Mesenchymal stem cell (in vitro differentiated cells and primary cell): ENCODE measurements at regions not wholly inside any gene's neighbourhood (a gene's known extent, or its start where the extent isn't known, plus 50 kb on each side); places are given as distances from the start of the nearest gene placed in this dataset. TPM values are rescaled to one million over a fixed set of nuclear protein-coding genes. Genes with fewer than 3 reads are reported as not detected.

Source experiments
- DNase-seq: peaks from one replicate; pipeline ENCODE4 v3.0.0-alpha.2; 2013
- H2AFZ ChIP-seq: one replicate; pipeline ENCODE4 v1.6.1; 2013; ENCODE audit warnings: low read depth, mild to moderate bottlenecking, control low read depth, inconsistent platforms, low read length, moderate library complexity
- H2AK5ac ChIP-seq: 2 replicates; pipeline ENCODE4 v1.6.1; 2013; ENCODE audit warnings: low read length, moderate library complexity, mild to moderate bottlenecking, inconsistent platforms; ENCODE audit not compliant: severe bottlenecking
- H2BK120ac ChIP-seq: one replicate; pipeline ENCODE4 v1.6.1; 2013; ENCODE audit warnings: low read depth, mild to moderate bottlenecking, inconsistent platforms, low read length, moderate library complexity
- H2BK12ac ChIP-seq, 2 experiments: one replicate each; pipeline ENCODE4 v1.6.1; 2013; ENCODE audit warnings: inconsistent platforms in 2 of 2, low read length in 2 of 2, mild to moderate bottlenecking in 2 of 2, moderate library complexity in 2 of 2, control low read depth in 1 of 2
- H2BK15ac ChIP-seq: one replicate; pipeline ENCODE4 v1.6.1; 2013; ENCODE audit warnings: mild to moderate bottlenecking, low read depth, inconsistent platforms; ENCODE audit not compliant: poor library complexity, severe bottlenecking
- H2BK5ac ChIP-seq: 2 replicates; pipeline ENCODE4 v1.6.1; 2013; ENCODE audit warnings: low read depth, mild to moderate bottlenecking, low read length, control low read depth, inconsistent platforms; ENCODE audit not compliant: poor library complexity, severe bottlenecking
- H3K14ac ChIP-seq, 2 experiments: one replicate each; pipeline ENCODE4 v1.6.1; 2013; ENCODE audit warnings: inconsistent platforms in 2 of 2, low read length in 2 of 2, control low read depth in 1 of 2, mild to moderate bottlenecking in 1 of 2, moderate library complexity in 1 of 2
- H3K18ac ChIP-seq, 2 experiments: one replicate each; pipeline ENCODE4 v1.6.1; 2013; ENCODE audit warnings: inconsistent platforms in 2 of 2, low read length in 2 of 2, control low read depth in 1 of 2, low read depth in 1 of 2, mild to moderate bottlenecking in 1 of 2
- H3K23ac ChIP-seq, 2 experiments: one replicate each; pipeline ENCODE4 v1.6.1; 2013; ENCODE audit warnings: inconsistent platforms in 2 of 2, low read length in 2 of 2, mild to moderate bottlenecking in 2 of 2, moderate library complexity in 2 of 2, control low read depth in 1 of 2
- H3K27ac ChIP-seq: 2 replicates; pipeline ENCODE4 v1.5.1; 2013; ENCODE audit warnings: mild to moderate bottlenecking, moderate library complexity, low read length, control low read depth, inconsistent platforms; ENCODE audit not compliant: poor library complexity, severe bottlenecking
- H3K27me3 ChIP-seq, 2 experiments: 2 replicates each; pipeline versions ENCODE4 v1.6.1 to v1.7.0; 2013; ENCODE audit warnings: low read length in 2 of 2, mild to moderate bottlenecking in 2 of 2, moderate library complexity in 2 of 2, control low read depth in 1 of 2, inconsistent platforms in 1 of 2; ENCODE audit not compliant: control insufficient read depth in 1 of 2, insufficient read depth in 1 of 2
- H3K36me3 ChIP-seq, 2 experiments: 2 replicates each; pipeline versions ENCODE4 v1.6.1 to v1.7.0; 2013; ENCODE audit warnings: low read length in 2 of 2, control low read depth in 1 of 2, inconsistent platforms in 1 of 2, low read depth in 1 of 2, mild to moderate bottlenecking in 1 of 2; ENCODE audit not compliant: insufficient read depth in 2 of 2, control insufficient read depth in 1 of 2
- H3K4ac ChIP-seq, 2 experiments: one replicate each; pipeline ENCODE4 v1.6.1; 2013; ENCODE audit warnings: inconsistent platforms in 2 of 2, low read length in 2 of 2, mild to moderate bottlenecking in 2 of 2, moderate library complexity in 2 of 2, control low read depth in 1 of 2, low read depth in 1 of 2
- H3K4me1 ChIP-seq: 2 replicates; pipeline ENCODE4 v1.6.1; 2013; ENCODE audit warnings: low read depth, low read length, control low read depth; ENCODE audit not compliant: control insufficient read depth, insufficient read depth
- H3K4me2 ChIP-seq: 2 replicates; pipeline ENCODE4 v1.6.1; 2013; ENCODE audit warnings: low read length, mild to moderate bottlenecking, inconsistent platforms; ENCODE audit not compliant: poor library complexity, severe bottlenecking
- H3K4me3 ChIP-seq, 2 experiments: 2 replicates each; pipeline versions ENCODE4 v1.5.1 to v1.7.0; 2013; ENCODE audit warnings: low read length in 2 of 2, mild to moderate bottlenecking in 2 of 2, control low read depth in 1 of 2, low read depth in 1 of 2; ENCODE audit not compliant: insufficient read depth in 1 of 2
- H3K79me1 ChIP-seq: replicated peaks from 2 replicates; pipeline ENCODE4 v1.6.1; 2013; ENCODE audit warnings: mild to moderate bottlenecking, control low read depth, low read length, inconsistent platforms; ENCODE audit not compliant: poor library complexity, severe bottlenecking
- H3K9ac ChIP-seq: 2 replicates; pipeline ENCODE4 v1.7.0; 2013; ENCODE audit warnings: mild to moderate bottlenecking, low read length, moderate library complexity
- H3K9me3 ChIP-seq: 2 replicates; pipeline ENCODE4 v1.7.0; 2013; ENCODE audit warnings: mild to moderate bottlenecking, low read length; ENCODE audit not compliant: control insufficient read depth
- H4K8ac ChIP-seq: one replicate; pipeline ENCODE4 v1.6.1; 2013; ENCODE audit warnings: inconsistent platforms, mild to moderate bottlenecking, low read length, moderate library complexity
- H4K91ac ChIP-seq: one replicate; pipeline ENCODE4 v1.6.1; 2013; ENCODE audit warnings: mild to moderate bottlenecking, low read length, inconsistent platforms
- WGBS: methylation state at CpG from one replicate; pipeline ENCODE4 v1.1.7; 2013; ENCODE audit warnings: mixed read lengths; 5-methylcytosine and 5-hydroxymethylcytosine counted together
- small RNA-seq: library from polyadenylated mRNA; stranded (forward); fragments of <200 nt; extraction: miRNeasy Mini kit (QIAGEN cat#:217004); gene quantifications from one replicate; pipeline ENCODE3, GENCODE V24; 2013; ENCODE audit warnings: low read depth

- Histone ChIP-seq H3K4me3 (no peak overlapping the region), H3K79me1 (no peaks in the 10 kb centered on the region), H3K23ac (no peak overlapping the region), H3K27me3 (no peaks in the 10 kb centered on the region), H3K27ac (no peak overlapping the region), H4K8ac (no peak overlapping the region), H3K4ac (no peak overlapping the region), H3K4me2 (no peak overlapping the region), H3K4me1 (no peaks in the 10 kb centered on the region), H2BK120ac (no peak overlapping the region), H3K9ac (no peak overlapping the region), H3K14ac (no peak overlapping the region), H3K9me3 (no peaks in the 10 kb centered on the region), H2BK5ac (no peak overlapping the region), H2BK15ac (no peak overlapping the region), H2AK5ac (no peak overlapping the region), H3K18ac (no peak overlapping the region), H2AFZ (no peak overlapping the region), H2BK12ac (no peak overlapping the region), H3K36me3 (no peaks in the 10 kb centered on the region), H4K91ac (no peak overlapping the region)
- WGBS, result 66% methylated on average over 3 of the region's 3 CpGs
- no peak for DNase-seq
These were observed 58.5 kb upstream of the KCNJ3 start for GRCh38 chr2:154640000-154640399.

Small RNA genes lying in the stretch of these regions (small RNA-seq; reads per million reads assigned to genes)
- not detected for gene RNA5SP107
